ENCODE measurements at regions not wholly inside any gene's neighbourhood (a gene's known extent, or its start where the extent isn't known, plus 50 kb on each side); places are given as distances from the start of the nearest gene placed in this dataset.
"Not testable (repeated sequence)": the region's sequence is repeated elsewhere in the genome, so short reads cannot be mapped to it uniquely, and the experiment has no call there.

GRCh38 chr6:165767228-165767627 is 104.2 kb upstream of the PDE10A start:
- no peak for DNase-seq
- Histone ChIP-seq H3K9me3 (peaks cover 0 to 2% (median 0%) of the 10 kb centered on the region in 4 donors), H3K27ac (no peak overlapping the region), H3K27me3 (no peaks in the 10 kb centered on the region), H3K4me3 (no peak overlapping the region), H3K36me3 (no peaks in the 10 kb centered on the region), H3K4me1 (no peaks in the 10 kb centered on the region)
- no peak for TF ChIP-seq POLR2AphosphoS5 (IDR thresholded peaks at IDR 0.05)
- TF ChIP-seq POLR2A (IDR thresholded peaks at IDR 0.05): no peak
- no peak for TF ChIP-seq EP300 (IDR thresholded peaks at IDR 0.05)
- TF ChIP-seq, protein P1, sequence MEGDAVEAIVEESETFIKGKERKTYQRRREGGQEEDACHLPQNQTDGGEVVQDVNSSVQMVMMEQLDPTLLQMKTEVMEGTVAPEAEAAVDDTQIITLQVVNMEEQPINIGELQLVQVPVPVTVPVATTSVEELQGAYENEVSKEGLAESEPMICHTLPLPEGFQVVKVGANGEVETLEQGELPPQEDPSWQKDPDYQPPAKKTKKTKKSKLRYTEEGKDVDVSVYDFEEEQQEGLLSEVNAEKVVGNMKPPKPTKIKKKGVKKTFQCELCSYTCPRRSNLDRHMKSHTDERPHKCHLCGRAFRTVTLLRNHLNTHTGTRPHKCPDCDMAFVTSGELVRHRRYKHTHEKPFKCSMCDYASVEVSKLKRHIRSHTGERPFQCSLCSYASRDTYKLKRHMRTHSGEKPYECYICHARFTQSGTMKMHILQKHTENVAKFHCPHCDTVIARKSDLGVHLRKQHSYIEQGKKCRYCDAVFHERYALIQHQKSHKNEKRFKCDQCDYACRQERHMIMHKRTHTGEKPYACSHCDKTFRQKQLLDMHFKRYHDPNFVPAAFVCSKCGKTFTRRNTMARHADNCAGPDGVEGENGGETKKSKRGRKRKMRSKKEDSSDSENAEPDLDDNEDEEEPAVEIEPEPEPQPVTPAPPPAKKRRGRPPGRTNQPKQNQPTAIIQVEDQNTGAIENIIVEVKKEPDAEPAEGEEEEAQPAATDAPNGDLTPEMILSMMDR (IDR thresholded peaks at IDR 0.05): no peak
- WGBS, 2 donors: 55 to 58% methylated on average over 3 of the region's 3 CpGs
- intact Hi-C loops (cut with DNase I): no loop called here

- Histone ChIP-seq H3K27me3 (no peaks in the 10 kb centered on the region), H3K36me3 (no peaks in the 10 kb centered on the region), H3K4me3 (no peak overlapping the region), H3K9me3 (peaks cover 0 to 2% (median 0%) of the 10 kb centered on the region in 4 donors), H3K4me1 (no peaks in the 10 kb centered on the region), H3K27ac (no peak overlapping the region)
- WGBS, 2 donors: 25 to 43% methylated on average over 4 of the region's 4 CpGs
- intact Hi-C loops (cut with DNase I): no loop called here
- no peak for DNase-seq
- no peak for TF ChIP-seq EP300 (IDR thresholded peaks at IDR 0.05)
- no peak for TF ChIP-seq POLR2A (IDR thresholded peaks at IDR 0.05)
These were observed 103.4 kb upstream of the PDE10A start for GRCh38 chr6:165766457-165766856.

- Histone ChIP-seq H3K27me3 (no peaks in the 10 kb centered on the region), H3K27ac (no peak overlapping the region), H3K4me1 (no peaks in the 10 kb centered on the region), H3K4me3 (no peak overlapping the region), H3K36me3 (no peaks in the 10 kb centered on the region), H3K9me3 (peaks cover 0 to 2% (median 0%) of the 10 kb centered on the region in 4 donors)
- intact Hi-C loops (cut with DNase I): no loop called here
- no peak for DNase-seq
- 82 to 89% methylated on average over 7 of the region's 7 CpGs for WGBS, 2 donors
- TF ChIP-seq EP300 (IDR thresholded peaks at IDR 0.05): no peak
- TF ChIP-seq, protein P1 (IDR thresholded peaks at IDR 0.05): no peak
- no peak for TF ChIP-seq POLR2AphosphoS5 (IDR thresholded peaks at IDR 0.05)
- no peak for TF ChIP-seq POLR2A (IDR thresholded peaks at IDR 0.05)
These were observed 103.0 kb upstream of the PDE10A start for GRCh38 chr6:165766026-165766425.

DNA sequence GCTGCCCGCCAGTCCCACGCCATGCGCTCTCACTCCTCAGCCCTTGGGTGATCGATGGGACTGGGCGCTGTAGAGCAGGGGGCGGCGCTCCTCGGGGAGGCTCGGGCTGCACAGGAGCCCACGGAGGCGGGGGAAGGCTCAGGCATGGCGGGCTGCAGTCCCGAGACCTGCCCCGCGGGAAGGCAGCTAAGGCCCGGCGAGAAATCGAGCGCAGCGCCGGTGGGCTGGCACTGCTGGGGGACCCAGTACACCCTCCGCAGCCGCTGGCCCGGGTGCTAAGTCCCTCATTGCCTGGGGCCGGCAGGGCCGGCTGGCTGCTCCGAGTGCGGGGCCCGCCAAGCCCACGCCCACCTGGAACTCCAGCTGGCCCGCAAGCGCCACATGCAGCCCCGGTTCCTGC is 102.2 kb upstream of the PDE10A start:
- H3K4me1 ChIP-seq; DNase-seq; H3K9me3 ChIP-seq; H3K27me3 ChIP-seq; H3K36me3 ChIP-seq; H3K4me3 ChIP-seq; intact Hi-C loops (cut with DNase I); H3K27ac ChIP-seq: not testable (repeated sequence)
- 93% methylated on average over 33 of the region's 33 CpGs for WGBS, 2 donors

GRCh38 chr6:165762876-165763275 is 99.8 kb upstream of the PDE10A start:
- DNase-seq: no peak
- H3K4me1 ChIP-seq: no peaks in the 10 kb centered on the region
- H3K9me3 ChIP-seq: peaks cover 0 to 2% (median 0%) of the 10 kb centered on the region in 4 donors
- intact Hi-C loops (cut with DNase I): no loop called here
- H3K36me3 ChIP-seq: no peaks in the 10 kb centered on the region
- 80 to 89% methylated on average over 6 of the region's 6 CpGs for WGBS, 2 donors
- H3K27ac ChIP-seq: no peak overlapping the region
- TF ChIP-seq POLR2A (IDR thresholded peaks at IDR 0.05) (no peak), POLR2AphosphoS5 (IDR thresholded peaks at IDR 0.05) (no peak), EP300 (IDR thresholded peaks at IDR 0.05) (no peak)
- TF ChIP-seq, protein P1 (IDR thresholded peaks at IDR 0.05): no peak
- no peak overlapping the region for H3K4me3 ChIP-seq
- no peaks in the 10 kb centered on the region for H3K27me3 ChIP-seq

GRCh38 chr6:165762125-165762524 is 99.1 kb upstream of the PDE10A start:
- Histone ChIP-seq H3K27me3 (no peaks in the 10 kb centered on the region), H3K4me1 (no peaks in the 10 kb centered on the region), H3K4me3 (no peak overlapping the region), H3K36me3 (no peaks in the 10 kb centered on the region), H3K27ac (no peak overlapping the region), H3K9me3 (peaks cover 0 to 2% (median 0%) of the 10 kb centered on the region in 4 donors)
- intact Hi-C loops (cut with DNase I): no loop called here
- WGBS, 2 donors: 73 to 77% methylated on average over 2 of the region's 2 CpGs
- TF ChIP-seq EP300 (IDR thresholded peaks at IDR 0.05) (no peak), POLR2A (IDR thresholded peaks at IDR 0.05) (no peak), POLR2AphosphoS5 (IDR thresholded peaks at IDR 0.05) (no peak)
- TF ChIP-seq, protein P1 (IDR thresholded peaks at IDR 0.05): no peak
- no peak for DNase-seq
